CD14-positive monocyte (primary cell): ENCODE measurements at regions not wholly inside any gene's neighbourhood (a gene's known extent, or its start where the extent isn't known, plus 50 kb on each side); places are given as distances from the start of the nearest gene placed in this dataset.

ENCODE experiments used
- DNase-seq, 3 donors: peaks; one replicate each; pipeline ENCODE4 v3.0.0-alpha.2; 2011 to 2022
- H2AFZ ChIP-seq: 2 replicates; pipeline ENCODE4 v1.6.0; 2012; ENCODE audit warnings: mild to moderate bottlenecking, low read depth, low read length, inconsistent platforms; ENCODE audit not compliant: insufficient read depth, poor library complexity, severe bottlenecking
- H3K27ac ChIP-seq, 2 donors: 1 replicate in 1 of 2; 2 replicates in 1 of 2; pipeline ENCODE4 v1.5.1; 2012 to 2013; ENCODE audit warnings: low read length in 2 of 2, control low read depth in 1 of 2, inconsistent platforms in 1 of 2, low read depth in 1 of 2, mild to moderate bottlenecking in 1 of 2
- H3K27me3 ChIP-seq, 2 donors: one replicate each; pipeline versions ENCODE4 v1.6.0 to v1.6.1; 2011 to 2013; ENCODE audit warnings: low read length in 2 of 2; ENCODE audit not compliant: control insufficient read depth in 2 of 2, insufficient read depth in 2 of 2
- H3K36me3 ChIP-seq, 2 donors: replicated peaks in 1 of 2; 1 replicate in 1 of 2; 2 replicates in 1 of 2; pipeline versions ENCODE4 v1.5.1 to v1.6.1; 2012 to 2013; ENCODE audit warnings: low read length in 2 of 2, control low read depth in 1 of 2, inconsistent platforms in 1 of 2, mild to moderate bottlenecking in 1 of 2; ENCODE audit not compliant: insufficient read depth in 2 of 2, control insufficient read depth in 1 of 2
- H3K4me1 ChIP-seq, 2 donors: 1 replicate in 1 of 2; 2 replicates in 1 of 2; pipeline versions ENCODE4 v1.5.1 to v1.6.1; 2012 to 2013; ENCODE audit warnings: low read length in 2 of 2, control low read depth in 1 of 2, inconsistent platforms in 1 of 2, mild to moderate bottlenecking in 1 of 2, moderate library complexity in 1 of 2; ENCODE audit not compliant: insufficient read depth in 2 of 2, control insufficient read depth in 1 of 2
- H3K4me2 ChIP-seq: replicated peaks from 2 replicates; pipeline ENCODE3; 2012; ENCODE audit warnings: low read length, moderate library complexity, mild to moderate bottlenecking; ENCODE audit not compliant: poor library complexity, severe bottlenecking; ENCODE audit errors: extremely low read depth
- H3K4me3 ChIP-seq, 3 experiments: fragments of 200-600 bp in 1 of 3; sonication (generic) in 1 of 3; replicated peaks in 1 of 3; 1 replicate in 2 of 3; 2 replicates in 1 of 3; pipeline ENCODE4 v1.5.1; 2011 to 2013; ENCODE audit warnings: low read length in 3 of 3, mild to moderate bottlenecking in 3 of 3, control low read depth in 2 of 3, low read depth in 2 of 3, inconsistent platforms in 1 of 3, moderate library complexity in 1 of 3
- H3K79me2 ChIP-seq: 2 replicates; pipeline ENCODE4 v1.6.0; 2012; ENCODE audit warnings: mild to moderate bottlenecking, control low read depth, inconsistent platforms, low read length, moderate library complexity; ENCODE audit not compliant: insufficient read depth
- H3K9ac ChIP-seq: 2 replicates; pipeline ENCODE4 v1.6.0; 2017; ENCODE audit warnings: low read length, mild to moderate bottlenecking; ENCODE audit not compliant: insufficient read depth, poor library complexity, severe bottlenecking
- H3K9me3 ChIP-seq, 2 donors: replicated peaks in 1 of 2; 1 replicate in 1 of 2; 2 replicates in 1 of 2; pipeline versions ENCODE4 v1.5.1 to v1.6.1; 2012 to 2013; ENCODE audit warnings: low read length in 2 of 2, control low read depth in 1 of 2; ENCODE audit not compliant: control insufficient read depth in 1 of 2, insufficient read depth in 1 of 2
- H4K20me1 ChIP-seq: 2 replicates; pipeline ENCODE4 v1.6.0; 2012; ENCODE audit warnings: mild to moderate bottlenecking, low read length, control low read depth, moderate library complexity; ENCODE audit not compliant: insufficient read depth
- H3K27ac Mint-ChIP-seq, 7 donors: one replicate each; pipeline ENCODE4 v1.8.0; 2020; ENCODE audit warnings: mild to moderate bottlenecking in 7 of 7, mixed read lengths in 7 of 7, moderate library complexity in 6 of 7, inconsistent platforms in 2 of 7
- H3K27me3 Mint-ChIP-seq, 3 donors: one replicate each; pipeline ENCODE4 v1.8.0; 2021 to 2022; ENCODE audit warnings: low read depth in 3 of 3, mild to moderate bottlenecking in 3 of 3, mixed read lengths in 3 of 3, moderate library complexity in 3 of 3, inconsistent platforms in 1 of 3
- H3K36me3 Mint-ChIP-seq, 2 donors: one replicate each; pipeline ENCODE4 v1.8.0; 2020; ENCODE audit warnings: mixed read lengths in 2 of 2, inconsistent platforms in 1 of 2, mild to moderate bottlenecking in 1 of 2
- H3K4me1 Mint-ChIP-seq: one replicate; pipeline ENCODE4 v1.8.0; 2020; ENCODE audit warnings: mild to moderate bottlenecking, mixed read lengths
- H3K4me3 Mint-ChIP-seq, 2 donors: one replicate each; pipeline ENCODE4 v1.8.0; 2020; ENCODE audit warnings: mild to moderate bottlenecking in 2 of 2, mixed read lengths in 2 of 2, moderate library complexity in 1 of 2
- H3K9me3 Mint-ChIP-seq, 7 donors: one replicate each; pipeline ENCODE4 v1.8.0; 2020 to 2022; ENCODE audit warnings: mixed read lengths in 7 of 7, mild to moderate bottlenecking in 6 of 7, moderate library complexity in 6 of 7, inconsistent platforms in 2 of 7
- CTCF ChIP-seq: fragments of 200-600 bp; IDR thresholded peaks from one replicate; pipeline ENCODE4 v1.8.0; 2022; ENCODE audit warnings: antibody characterized with exemption, mild to moderate bottlenecking
- WGBS: methylation state at CpG from one replicate; pipeline ENCODE4 v1.1.5; 2013; ENCODE audit warnings: missing lambda C conversion rate; ENCODE audit not compliant: insufficient coverage; 5-methylcytosine and 5-hydroxymethylcytosine counted together
- intact Hi-C, 2 donors: fragments of 100-400 bp; cut with micrococcal nuclease; formaldehyde crosslinking; loops; one replicate each; pipeline versions ENCODE4 v1.15.0 to v1.15.1; 2023

- no peaks in the 10 kb centered on the region for H3K4me1 Mint-ChIP-seq
- peaks cover 1 to 7% (median 2%) of the 10 kb centered on the region in 3 donors for H3K27me3 Mint-ChIP-seq
- Histone ChIP-seq H2AFZ (no peak overlapping the region), H3K79me2 (no peaks in the 10 kb centered on the region), H3K9ac (no peak overlapping the region), H3K4me2 (no peak overlapping the region), H4K20me1 (no peaks in the 10 kb centered on the region), H3K4me1 (no peaks in the 10 kb centered on the region), H3K27ac (no peak overlapping the region), H3K4me3 (no peak overlapping the region), H3K36me3 (no peaks in the 10 kb centered on the region), H3K27me3 (no peaks in the 10 kb centered on the region), H3K9me3 (no peaks in the 10 kb centered on the region)
- no peak for DNase-seq
- no peak overlapping the region for H3K27ac Mint-ChIP-seq
- no peaks in the 10 kb centered on the region for H3K9me3 Mint-ChIP-seq
- H3K36me3 Mint-ChIP-seq: no peaks in the 10 kb centered on the region
- intact Hi-C loops: no loop called here
- TF ChIP-seq CTCF: no peak
- H3K4me3 Mint-ChIP-seq: no peak overlapping the region
- WGBS: 87% methylated on average over 15 of the region's 21 CpGs
Observed at GRCh38 chr22:48629631-48630432, 1197.8 kb downstream of the BRD1 start.

GRCh38 chr22:48628891-48629543 is 1198.7 kb downstream of the BRD1 start:
- no peaks in the 10 kb centered on the region for H3K36me3 ChIP-seq
- no peaks in the 10 kb centered on the region for H3K4me1 ChIP-seq
- H2AFZ ChIP-seq: no peak overlapping the region
- Mint-ChIP-seq H3K27me3 (peaks cover 1 to 7% (median 2%) of the 10 kb centered on the region in 3 donors), H3K9me3 (no peaks in the 10 kb centered on the region), H3K36me3 (no peaks in the 10 kb centered on the region), H3K4me3 (no peak overlapping the region), H3K27ac (no peak overlapping the region), H3K4me1 (no peaks in the 10 kb centered on the region)
- 85% methylated on average over 19 of the region's 23 CpGs for WGBS
- no peaks in the 10 kb centered on the region for H3K9me3 ChIP-seq
- H3K79me2 ChIP-seq: no peaks in the 10 kb centered on the region
- no peaks in the 10 kb centered on the region for H3K27me3 ChIP-seq
- intact Hi-C loops: no loop called here
- no peak for TF ChIP-seq CTCF
- no peaks in the 10 kb centered on the region for H4K20me1 ChIP-seq
- H3K9ac ChIP-seq: no peak overlapping the region
- no peak overlapping the region for H3K27ac ChIP-seq
- DNase-seq: no peak
- H3K4me2 ChIP-seq: no peak overlapping the region
- no peak overlapping the region for H3K4me3 ChIP-seq
